RCC 7860 (cell line): ENCODE measurements at regions not wholly inside any gene's neighbourhood (a gene's known extent, or its start where the extent isn't known, plus 50 kb on each side); places are given as distances from the start of the nearest gene placed in this dataset.
"Not testable (repeated sequence)": the region's sequence is repeated elsewhere in the genome, so short reads cannot be mapped to it uniquely, and the experiment has no call there.

ENCODE experiments used
- DNase-seq: peaks from one replicate; pipeline ENCODE4 v3.0.0-alpha.2; 2015; ENCODE audit warnings: low spot score
- FAIRE-seq: peaks from 2 replicates; lab custom pipeline; 2012; peaks lifted over from hg19 to GRCh38; lab: Jason Lieb, UNC

DNA sequence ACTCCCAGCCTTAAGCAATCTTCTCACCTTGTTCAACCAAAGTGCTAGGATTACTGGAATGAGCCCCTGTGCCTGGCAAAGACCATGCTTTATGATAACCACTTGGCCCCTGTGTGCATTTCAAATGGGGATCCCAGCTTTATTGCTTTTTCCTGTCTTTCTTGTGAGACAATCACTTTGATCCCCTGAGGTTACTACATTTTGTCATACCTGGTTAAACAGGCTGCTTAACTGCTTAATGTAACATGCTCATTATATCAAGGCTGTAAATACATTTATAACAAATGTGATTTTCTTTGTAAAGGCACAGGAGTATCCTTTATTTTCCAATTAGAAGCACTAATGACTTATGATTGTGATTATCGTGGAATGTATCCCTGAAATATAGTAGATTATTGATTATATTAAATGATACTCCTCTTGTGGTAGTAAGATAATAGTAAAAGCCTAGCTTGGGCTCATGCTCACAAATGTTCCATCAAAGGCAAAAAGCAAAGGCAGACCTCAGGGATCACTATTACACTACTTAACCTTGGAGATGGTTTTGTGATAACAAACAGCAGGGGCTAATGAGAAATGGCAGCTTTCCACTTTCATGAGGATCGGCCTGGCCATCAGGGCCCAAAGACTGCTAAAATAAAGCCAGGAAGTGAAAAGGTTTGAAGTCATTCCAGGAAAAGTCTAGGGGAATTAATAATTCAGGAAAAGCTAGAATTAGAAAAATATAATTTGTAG is 290.8 kb upstream of the MDGA2 start:
- DNase-seq, result no peak
- FAIRE-seq, result no peak

DNA sequence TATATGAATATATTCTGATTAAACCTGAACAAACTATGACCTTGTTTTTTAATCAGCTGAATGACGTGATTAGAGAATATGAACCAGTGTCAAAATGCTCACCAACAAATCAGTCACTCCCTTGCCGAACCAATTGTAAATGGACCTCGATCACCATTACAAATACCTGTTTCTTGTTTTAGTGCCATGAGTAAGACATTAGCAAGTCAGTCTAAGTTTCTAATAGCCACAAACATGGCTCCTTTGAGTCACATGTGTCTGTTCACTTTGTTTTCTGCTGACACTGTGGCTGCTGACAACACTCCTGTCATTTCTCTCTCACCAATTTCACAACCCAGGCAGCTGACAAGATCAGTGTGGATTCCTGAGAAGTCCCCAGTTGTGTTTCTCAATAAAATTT is 286.2 kb upstream of the MDGA2 start:
- DNase-seq, result no peak
- FAIRE-seq, result no peak

- FAIRE-seq (no peak), DNase-seq (no peak)
Measured at GRCh38 chr14:47959740-47960139, 284.3 kb upstream of the MDGA2 start.

DNA sequence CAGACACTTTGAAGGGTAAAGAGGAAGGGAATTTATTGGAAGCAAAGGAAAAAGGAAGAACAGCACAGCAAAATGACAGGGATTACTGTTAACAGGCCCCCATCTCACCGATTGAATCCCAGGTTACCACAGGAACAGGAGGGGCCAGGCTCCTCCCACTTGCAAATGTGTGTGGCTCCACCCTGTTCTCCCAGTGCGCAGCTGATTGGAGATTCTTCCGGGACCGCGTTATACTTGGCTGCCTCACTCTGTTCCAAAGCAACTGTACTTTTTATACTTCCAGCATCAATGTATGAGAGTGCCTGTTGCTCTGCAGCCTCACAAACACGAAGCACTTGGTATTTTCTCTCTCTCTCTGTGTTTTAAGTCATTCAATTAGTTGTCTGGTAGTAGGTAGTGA is 273.6 kb upstream of the MDGA2 start:
- DNase-seq, result no peak
- FAIRE-seq, result no peak

GRCh38 chr14:47935332-47935731 is 259.9 kb upstream of the MDGA2 start:
- no peak for DNase-seq
- FAIRE-seq, result no peak

- no peak for FAIRE-seq
- DNase-seq, result no peak
Measured at GRCh38 chr14:47929334-47929733, 253.9 kb upstream of the MDGA2 start.

DNA sequence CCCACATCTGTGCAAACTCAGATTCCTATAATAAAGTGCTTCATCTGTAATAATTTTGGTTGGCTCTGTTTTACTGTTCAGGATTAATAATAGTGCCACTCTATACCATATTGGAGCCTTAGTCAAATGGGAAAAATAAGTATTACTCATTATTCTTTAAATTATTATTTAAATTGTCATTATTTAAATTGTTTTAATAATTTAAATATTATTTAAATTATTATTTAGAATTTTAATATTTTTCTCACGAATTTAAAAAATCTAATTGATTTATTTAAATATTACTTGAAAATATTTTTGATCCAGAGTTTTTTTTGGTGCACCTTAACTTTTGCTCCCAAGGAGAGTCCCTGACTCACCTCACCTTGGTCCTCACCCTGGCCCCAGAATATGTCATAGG is 245.7 kb upstream of the MDGA2 start:
- no peak for FAIRE-seq
- DNase-seq, result no peak

GRCh38 chr14:47919997-47920396 is 244.6 kb upstream of the MDGA2 start:
- no peak for FAIRE-seq
- DNase-seq, result no peak

DNA sequence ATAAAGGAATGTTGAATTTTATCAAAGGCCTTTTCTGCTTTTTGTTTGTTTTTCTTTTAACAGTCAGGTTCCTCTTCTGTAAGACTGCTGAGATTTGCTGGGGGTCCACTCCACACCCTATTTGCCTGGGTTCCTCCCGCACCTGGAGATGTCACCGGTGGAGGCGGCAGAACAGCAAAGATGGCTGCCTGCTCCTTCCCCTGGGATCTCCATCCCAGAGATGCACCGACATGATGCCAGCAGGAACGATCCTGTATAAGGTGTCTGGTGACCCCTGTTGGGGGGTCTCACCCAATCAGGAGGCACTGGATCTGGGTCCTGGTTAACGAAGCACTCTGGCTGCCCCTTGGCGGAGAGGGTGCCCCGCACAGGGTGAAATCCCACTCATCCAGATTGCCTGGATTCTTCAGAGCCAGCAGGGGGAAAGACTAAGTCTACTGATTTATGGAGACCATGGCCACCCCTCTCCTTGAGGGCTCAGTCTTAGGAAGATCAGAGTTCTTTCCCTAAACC is 244.0 kb upstream of the MDGA2 start:
- no peak for FAIRE-seq
- DNase-seq, result no peak

- DNase-seq, result no peak
Measured at GRCh38 chr14:47917344-47917954, 242.0 kb upstream of the MDGA2 start.

GRCh38 chr14:47901141-47901540 is 225.7 kb upstream of the MDGA2 start:
- not testable (repeated sequence) for DNase-seq, FAIRE-seq

More at GRCh38 chr14:47917344-47917954, 242.0 kb upstream of the MDGA2 start:
- no peak for FAIRE-seq

GRCh38 chr14:47899685-47900084 is 224.3 kb upstream of the MDGA2 start:
- FAIRE-seq, result no peak
- DNase-seq, result no peak

DNA sequence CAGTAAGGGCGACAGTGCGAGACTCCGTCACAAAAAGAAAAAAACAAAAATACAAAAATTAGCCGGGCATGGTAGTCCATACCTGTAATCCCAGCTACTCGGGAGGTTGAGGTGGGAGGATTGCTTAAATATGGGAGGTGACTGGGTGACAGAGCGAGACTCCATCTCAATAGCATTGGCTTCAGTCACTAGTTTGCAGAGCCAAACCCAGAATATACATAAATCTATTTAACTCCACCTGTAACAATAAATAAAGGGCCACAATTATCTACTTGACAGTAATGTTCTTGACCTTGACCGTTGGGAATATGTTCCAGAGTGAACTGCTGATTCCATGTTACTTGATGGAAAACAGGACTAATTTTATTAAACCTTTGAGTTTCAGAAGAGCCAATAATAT is 198.9 kb upstream of the MDGA2 start:
- DNase-seq (no peak), FAIRE-seq (no peak)

GRCh38 chr14:47872588-47872987 is 197.2 kb upstream of the MDGA2 start:
- DNase-seq, result no peak
- no peak for FAIRE-seq

- FAIRE-seq (no peak), DNase-seq (no peak)
Measured at GRCh38 chr14:47863441-47863840, 188.0 kb upstream of the MDGA2 start.

GRCh38 chr14:47857646-47858045 is 182.2 kb upstream of the MDGA2 start:
- no peak for DNase-seq
- FAIRE-seq, result no peak

- DNase-seq (no peak), FAIRE-seq (no peak)
Measured at GRCh38 chr14:47852278-47852677, 176.9 kb upstream of the MDGA2 start.

DNA sequence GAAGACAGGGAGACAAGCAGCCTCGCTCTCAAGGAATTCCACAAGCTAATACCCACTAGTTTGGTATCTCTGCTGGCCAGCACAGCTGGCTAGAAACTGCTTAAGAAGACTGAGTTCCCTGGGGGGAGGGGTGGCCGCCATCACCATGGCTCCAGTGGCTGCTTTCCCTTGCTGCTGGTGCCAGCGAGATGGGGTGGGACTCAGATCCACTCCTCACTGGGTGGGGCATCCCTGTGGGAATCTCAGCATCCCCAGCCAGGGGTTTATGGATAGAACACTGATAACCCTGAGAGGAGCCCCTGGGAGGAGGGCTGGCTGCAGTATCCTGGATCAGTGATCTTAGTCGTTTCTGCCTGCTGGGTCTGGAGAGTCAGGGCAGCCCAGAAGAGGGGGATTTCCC is 170.6 kb upstream of the MDGA2 start:
- no peak for DNase-seq
- no peak for FAIRE-seq

DNA sequence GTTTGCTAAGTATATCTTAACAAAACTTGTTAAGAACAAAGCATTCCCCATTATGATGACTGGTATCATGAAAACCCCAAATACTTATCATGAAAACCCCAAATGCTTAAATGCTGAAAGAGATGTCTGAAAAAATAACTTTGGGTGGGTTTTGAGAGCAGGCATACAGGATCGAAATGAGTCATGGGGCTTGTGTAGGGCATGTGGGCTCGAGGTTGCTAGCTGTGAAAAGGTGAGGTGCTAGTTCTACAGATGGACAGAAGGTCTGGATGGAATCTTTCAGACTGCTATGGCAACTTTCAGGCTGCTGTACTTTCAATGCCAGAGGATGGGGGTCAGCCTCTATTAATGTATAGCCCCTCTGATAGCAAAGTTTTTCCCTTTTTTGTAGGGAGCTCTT is 167.8 kb upstream of the MDGA2 start:
- DNase-seq (no peak), FAIRE-seq (no peak)

GRCh38 chr14:47833011-47833410 is 157.6 kb upstream of the MDGA2 start:
- FAIRE-seq (no peak), DNase-seq (no peak)

GRCh38 chr14:47826809-47827208 is 151.4 kb upstream of the MDGA2 start:
- FAIRE-seq (no peak), DNase-seq (no peak)

GRCh38 chr14:47822326-47822725 is 146.9 kb upstream of the MDGA2 start:
- DNase-seq (no peak), FAIRE-seq (no peak)

DNA sequence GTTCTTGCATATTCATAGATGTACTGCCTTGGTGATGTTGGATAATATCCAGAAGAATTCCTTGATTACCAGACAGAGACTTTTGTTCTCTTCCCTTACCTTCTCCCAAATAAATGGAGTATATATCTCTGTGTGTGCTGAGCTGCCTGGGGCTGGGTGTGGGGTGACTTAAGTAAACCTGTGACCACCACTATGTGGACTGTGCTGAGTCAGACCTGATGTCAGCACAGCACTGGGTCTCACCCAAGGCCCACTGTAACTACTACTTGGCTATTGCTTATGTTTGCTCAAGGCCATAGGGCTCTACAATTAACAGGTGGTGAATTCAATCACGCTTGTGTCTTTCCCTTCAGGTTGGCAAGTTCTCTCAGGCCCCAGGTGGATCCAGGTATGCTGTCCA is 145.7 kb upstream of the MDGA2 start:
- DNase-seq, result no peak
- no peak for FAIRE-seq
